A549 (cell line): ENCODE measurements at regions not wholly inside any gene's neighbourhood (a gene's known extent, or its start where the extent isn't known, plus 50 kb on each side); places are given as distances from the start of the nearest gene placed in this dataset.

Source experiments
- CHD2 ChIP-seq: fragments of 150-350 bp; IDR thresholded peaks from 2 replicates; pipeline ENCODE4 v1.6.1; 2014; ENCODE audit warnings: low read length; ENCODE audit not compliant: partially characterized antibody
- CHD4 ChIP-seq: fragments of 200-600 bp; sonication (generic); IDR thresholded peaks from 2 replicates; pipeline ENCODE4 v1.6.1; 2016; ENCODE audit warnings: antibody characterized with exemption, mild to moderate bottlenecking, borderline replicate concordance
- CTCF ChIP-seq: fragments of >200 bp; sonication (Bioruptor Twin); formaldehyde crosslinking; IDR thresholded peaks from 3 replicates; pipeline ENCODE4 v1.5.1; 2016
- EP300 ChIP-seq, 2 experiments: fragments of >200 bp; sonication (Bioruptor Twin); formaldehyde crosslinking; IDR thresholded peaks; 2 replicates in 1 of 2; 3 replicates in 1 of 2; pipeline ENCODE4 v1.6.1; 2016 to 2017
- HDAC2 ChIP-seq: fragments of 200-600 bp; sonication (generic); IDR thresholded peaks from 2 replicates; pipeline ENCODE4 v1.6.1; 2016
- JUNB ChIP-seq: fragments of >200 bp; sonication (Bioruptor Twin); formaldehyde crosslinking; IDR thresholded peaks from 2 replicates; pipeline ENCODE4 v1.6.1; 2016
- KDM5A ChIP-seq: fragments of 200-600 bp; sonication (generic); IDR thresholded peaks from 2 replicates; pipeline ENCODE4 v1.6.1; 2016; ENCODE audit warnings: antibody characterized with exemption, mild to moderate bottlenecking
- MAFK ChIP-seq: fragments of 450-650 bp; IDR thresholded peaks from 2 replicates; pipeline ENCODE4 v1.6.1; 2014; ENCODE audit not compliant: partially characterized antibody
- NFE2L2 ChIP-seq: fragments of 150-350 bp; conservative IDR thresholded peaks from 2 replicates; pipeline ENCODE4 v1.6.1; 2014; ENCODE audit warnings: low read length
- POLR2A ChIP-seq: IDR thresholded peaks from 2 replicates; pipeline ENCODE4 v1.6.1; 2012; ENCODE audit warnings: mild to moderate bottlenecking, low read length
- RAD21 ChIP-seq, 2 experiments: fragments of >200 bp in 1 of 2; sonication (Bioruptor Twin) in 1 of 2; formaldehyde crosslinking in 1 of 2; IDR thresholded peaks in 1 of 2; conservative IDR thresholded peaks in 1 of 2; 2 replicates in 1 of 2; 3 replicates in 1 of 2; pipeline ENCODE4 v1.6.1; 2012 to 2018; ENCODE audit warnings: inconsistent platforms in 1 of 2
- TF ChIP-seq, protein P1 (sequence below): fragments of 200-600 bp; sonication (generic); IDR thresholded peaks from 2 replicates; pipeline ENCODE4 v1.6.1; 2016; ENCODE audit warnings: antibody characterized with exemption, mild to moderate bottlenecking, moderate library complexity
- TF ChIP-seq, protein P2 (sequence below): fragments of 150-350 bp; IDR thresholded peaks from 2 replicates; pipeline ENCODE4 v1.6.1; 2014; ENCODE audit warnings: low read depth, mild to moderate bottlenecking, low read length

GRCh38 chrX:112235547-112235946, 153.0 kb upstream of the TRPC5 start:
- TF ChIP-seq EP300 (IDR thresholded peaks at IDR 0.05) (no peak), JUNB (no peak), CTCF (no peak), POLR2A (no peak), MAFK (no peak), KDM5A (no peak), CHD4 (no peak), RAD21 (conservative IDR thresholded peaks at IDR 0.05 in 1 of 2, IDR thresholded peaks at IDR 0.05 in 1 of 2) (no peak), HDAC2 (no peak), CHD2 (no peak), NFE2L2 (no peak)
- TF ChIP-seq, protein P1, sequence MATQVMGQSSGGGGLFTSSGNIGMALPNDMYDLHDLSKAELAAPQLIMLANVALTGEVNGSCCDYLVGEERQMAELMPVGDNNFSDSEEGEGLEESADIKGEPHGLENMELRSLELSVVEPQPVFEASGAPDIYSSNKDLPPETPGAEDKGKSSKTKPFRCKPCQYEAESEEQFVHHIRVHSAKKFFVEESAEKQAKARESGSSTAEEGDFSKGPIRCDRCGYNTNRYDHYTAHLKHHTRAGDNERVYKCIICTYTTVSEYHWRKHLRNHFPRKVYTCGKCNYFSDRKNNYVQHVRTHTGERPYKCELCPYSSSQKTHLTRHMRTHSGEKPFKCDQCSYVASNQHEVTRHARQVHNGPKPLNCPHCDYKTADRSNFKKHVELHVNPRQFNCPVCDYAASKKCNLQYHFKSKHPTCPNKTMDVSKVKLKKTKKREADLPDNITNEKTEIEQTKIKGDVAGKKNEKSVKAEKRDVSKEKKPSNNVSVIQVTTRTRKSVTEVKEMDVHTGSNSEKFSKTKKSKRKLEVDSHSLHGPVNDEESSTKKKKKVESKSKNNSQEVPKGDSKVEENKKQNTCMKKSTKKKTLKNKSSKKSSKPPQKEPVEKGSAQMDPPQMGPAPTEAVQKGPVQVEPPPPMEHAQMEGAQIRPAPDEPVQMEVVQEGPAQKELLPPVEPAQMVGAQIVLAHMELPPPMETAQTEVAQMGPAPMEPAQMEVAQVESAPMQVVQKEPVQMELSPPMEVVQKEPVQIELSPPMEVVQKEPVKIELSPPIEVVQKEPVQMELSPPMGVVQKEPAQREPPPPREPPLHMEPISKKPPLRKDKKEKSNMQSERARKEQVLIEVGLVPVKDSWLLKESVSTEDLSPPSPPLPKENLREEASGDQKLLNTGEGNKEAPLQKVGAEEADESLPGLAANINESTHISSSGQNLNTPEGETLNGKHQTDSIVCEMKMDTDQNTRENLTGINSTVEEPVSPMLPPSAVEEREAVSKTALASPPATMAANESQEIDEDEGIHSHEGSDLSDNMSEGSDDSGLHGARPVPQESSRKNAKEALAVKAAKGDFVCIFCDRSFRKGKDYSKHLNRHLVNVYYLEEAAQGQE, result no peak
- TF ChIP-seq, protein P2, sequence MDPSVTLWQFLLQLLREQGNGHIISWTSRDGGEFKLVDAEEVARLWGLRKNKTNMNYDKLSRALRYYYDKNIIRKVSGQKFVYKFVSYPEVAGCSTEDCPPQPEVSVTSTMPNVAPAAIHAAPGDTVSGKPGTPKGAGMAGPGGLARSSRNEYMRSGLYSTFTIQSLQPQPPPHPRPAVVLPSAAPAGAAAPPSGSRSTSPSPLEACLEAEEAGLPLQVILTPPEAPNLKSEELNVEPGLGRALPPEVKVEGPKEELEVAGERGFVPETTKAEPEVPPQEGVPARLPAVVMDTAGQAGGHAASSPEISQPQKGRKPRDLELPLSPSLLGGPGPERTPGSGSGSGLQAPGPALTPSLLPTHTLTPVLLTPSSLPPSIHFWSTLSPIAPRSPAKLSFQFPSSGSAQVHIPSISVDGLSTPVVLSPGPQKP, result no peak
